ENCODE measurements at regions not wholly inside any gene's neighbourhood (a gene's known extent, or its start where the extent isn't known, plus 50 kb on each side); places are given as distances from the start of the nearest gene placed in this dataset.
A peak's percentile ranks its signal among the peaks of the same experiment; 100 is the strongest.
"Not testable (repeated sequence)": the region's sequence is repeated elsewhere in the genome, so short reads cannot be mapped to it uniquely, and the experiment has no call there.

- DNase-seq (ENCODE audit: low read depth in 2 of 2), result no peak
These were observed 565.8 kb upstream of the NUDT12 start for GRCh38 chr5:104128348-104128747.

GRCh38 chr5:104126980-104127379 lies 564.4 kb upstream of the NUDT12 start:
- DNase-seq (ENCODE audit: low read depth in 2 of 2), result no peak

GRCh38 chr5:104119529-104119928 lies 556.9 kb upstream of the NUDT12 start:
- DNase-seq (ENCODE audit: low read depth in 2 of 2), result no peak

GRCh38 chr5:104111632-104112031 lies 549.0 kb upstream of the NUDT12 start:
- DNase-seq (ENCODE audit: low read depth in 2 of 2), result no peak

GRCh38 chr5:104096451-104096850 lies 533.9 kb upstream of the NUDT12 start:
- DNase-seq (ENCODE audit: low read depth in 2 of 2), result no peak

GRCh38 chr5:104095527-104095926 lies 532.9 kb upstream of the NUDT12 start:
- no peak for DNase-seq (ENCODE audit: low read depth in 2 of 2)

- DNase-seq (ENCODE audit: low read depth in 2 of 2), result no peak
These were observed 526.5 kb upstream of the NUDT12 start for GRCh38 chr5:104088876-104089778.

GRCh38 chr5:104084896-104085295 lies 522.3 kb upstream of the NUDT12 start:
- DNase-seq (ENCODE audit: low read depth in 2 of 2), result no peak

GRCh38 chr5:104082754-104083153 lies 520.2 kb upstream of the NUDT12 start:
- no peak for DNase-seq (ENCODE audit: low read depth in 2 of 2)

- no peak for DNase-seq (ENCODE audit: low read depth in 2 of 2)
These were observed 518.6 kb upstream of the NUDT12 start for GRCh38 chr5:104081232-104081631.

- no peak for DNase-seq (ENCODE audit: low read depth in 2 of 2)
These were observed 518.1 kb upstream of the NUDT12 start for GRCh38 chr5:104080646-104081175.

- not testable (repeated sequence) for DNase-seq (ENCODE audit: low read depth in 2 of 2)
These were observed 517.5 kb upstream of the NUDT12 start for GRCh38 chr5:104079861-104080645.

- no peak for DNase-seq (ENCODE audit: low read depth in 2 of 2)
These were observed 509.3 kb upstream of the NUDT12 start for GRCh38 chr5:104071887-104072286.

GRCh38 chr5:104062621-104063377 lies 500.2 kb upstream of the NUDT12 start:
- DNase-seq (ENCODE audit: low read depth in 2 of 2), result no peak

GRCh38 chr5:104061707-104062106 lies 499.1 kb upstream of the NUDT12 start:
- DNase-seq (ENCODE audit: low read depth in 2 of 2), result no peak

GRCh38 chr5:104053353-104053649 lies 490.7 kb upstream of the NUDT12 start:
- peak; percentile 9 to 28 for DNase-seq (ENCODE audit: low read depth in 2 of 2)

- no peak for DNase-seq (ENCODE audit: low read depth in 2 of 2)
These were observed 490.2 kb upstream of the NUDT12 start for GRCh38 chr5:104052558-104053352.

GRCh38 chr5:104050436-104050835 lies 487.8 kb upstream of the NUDT12 start:
- no peak for DNase-seq (ENCODE audit: low read depth in 2 of 2)

- DNase-seq (ENCODE audit: low read depth in 2 of 2), result no peak
These were observed 487.2 kb upstream of the NUDT12 start for GRCh38 chr5:104049752-104050151.

GRCh38 chr5:104048231-104048630 lies 485.6 kb upstream of the NUDT12 start:
- no peak for DNase-seq (ENCODE audit: low read depth in 2 of 2)

- no peak for DNase-seq (ENCODE audit: low read depth in 2 of 2)
These were observed 483.4 kb upstream of the NUDT12 start for GRCh38 chr5:104045987-104046386.

All from fibroblast of skin of left biceps (primary cell).